ENCODE measurements at regions not wholly inside any gene's neighbourhood (a gene's known extent, or its start where the extent isn't known, plus 50 kb on each side); places are given as distances from the start of the nearest gene placed in this dataset.

DNA sequence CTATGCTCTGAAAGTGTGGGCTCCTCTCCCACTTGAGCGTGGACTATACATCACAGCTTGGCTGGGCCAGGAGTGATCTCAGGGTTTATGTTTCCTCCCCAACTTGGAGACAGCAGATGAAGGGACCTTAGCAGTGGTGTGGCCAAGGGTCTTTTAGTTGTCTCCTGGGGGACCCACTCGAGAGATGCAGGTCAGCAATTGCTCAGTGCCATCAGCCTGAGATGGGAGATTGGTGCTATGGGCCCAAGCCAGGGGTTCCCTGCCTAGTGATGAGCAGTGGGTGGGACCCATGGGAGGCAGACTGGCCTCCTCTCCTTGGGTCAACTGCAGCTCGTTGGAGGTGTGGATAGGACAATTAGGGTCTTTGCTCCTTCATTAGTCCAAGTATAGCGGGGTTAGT is 510.5 kb upstream of the FSHR start:
- TF ChIP-seq, protein P1, sequence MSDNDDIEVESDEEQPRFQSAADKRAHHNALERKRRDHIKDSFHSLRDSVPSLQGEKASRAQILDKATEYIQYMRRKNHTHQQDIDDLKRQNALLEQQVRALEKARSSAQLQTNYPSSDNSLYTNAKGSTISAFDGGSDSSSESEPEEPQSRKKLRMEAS (IDR thresholded peaks at IDR 0.05): no peak
- TF ChIP-seq CREB1 (IDR thresholded peaks at IDR 0.05; ENCODE audit: low read depth): no peak
- no peak for TF ChIP-seq TEAD4 (IDR thresholded peaks at IDR 0.05)
- TF ChIP-seq FOXM1 (IDR thresholded peaks at IDR 0.05; ENCODE audit: borderline replicate concordance, low read depth): no peak

GRCh38 chr2:49661809-49662208 is 507.5 kb upstream of the FSHR start:
- no peak for TF ChIP-seq ZBTB7A (IDR thresholded peaks at IDR 0.05; ENCODE audit: low read depth)
- no peak for TF ChIP-seq NFIC (IDR thresholded peaks at IDR 0.05)
- no peak for TF ChIP-seq TEAD4 (IDR thresholded peaks at IDR 0.05)
- TF ChIP-seq, protein P2, sequence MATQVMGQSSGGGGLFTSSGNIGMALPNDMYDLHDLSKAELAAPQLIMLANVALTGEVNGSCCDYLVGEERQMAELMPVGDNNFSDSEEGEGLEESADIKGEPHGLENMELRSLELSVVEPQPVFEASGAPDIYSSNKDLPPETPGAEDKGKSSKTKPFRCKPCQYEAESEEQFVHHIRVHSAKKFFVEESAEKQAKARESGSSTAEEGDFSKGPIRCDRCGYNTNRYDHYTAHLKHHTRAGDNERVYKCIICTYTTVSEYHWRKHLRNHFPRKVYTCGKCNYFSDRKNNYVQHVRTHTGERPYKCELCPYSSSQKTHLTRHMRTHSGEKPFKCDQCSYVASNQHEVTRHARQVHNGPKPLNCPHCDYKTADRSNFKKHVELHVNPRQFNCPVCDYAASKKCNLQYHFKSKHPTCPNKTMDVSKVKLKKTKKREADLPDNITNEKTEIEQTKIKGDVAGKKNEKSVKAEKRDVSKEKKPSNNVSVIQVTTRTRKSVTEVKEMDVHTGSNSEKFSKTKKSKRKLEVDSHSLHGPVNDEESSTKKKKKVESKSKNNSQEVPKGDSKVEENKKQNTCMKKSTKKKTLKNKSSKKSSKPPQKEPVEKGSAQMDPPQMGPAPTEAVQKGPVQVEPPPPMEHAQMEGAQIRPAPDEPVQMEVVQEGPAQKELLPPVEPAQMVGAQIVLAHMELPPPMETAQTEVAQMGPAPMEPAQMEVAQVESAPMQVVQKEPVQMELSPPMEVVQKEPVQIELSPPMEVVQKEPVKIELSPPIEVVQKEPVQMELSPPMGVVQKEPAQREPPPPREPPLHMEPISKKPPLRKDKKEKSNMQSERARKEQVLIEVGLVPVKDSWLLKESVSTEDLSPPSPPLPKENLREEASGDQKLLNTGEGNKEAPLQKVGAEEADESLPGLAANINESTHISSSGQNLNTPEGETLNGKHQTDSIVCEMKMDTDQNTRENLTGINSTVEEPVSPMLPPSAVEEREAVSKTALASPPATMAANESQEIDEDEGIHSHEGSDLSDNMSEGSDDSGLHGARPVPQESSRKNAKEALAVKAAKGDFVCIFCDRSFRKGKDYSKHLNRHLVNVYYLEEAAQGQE (IDR thresholded peaks at IDR 0.05; ENCODE audit: low read depth): no peak
- TF ChIP-seq, protein P1 (IDR thresholded peaks at IDR 0.05): no peak
- TF ChIP-seq, protein P3, sequence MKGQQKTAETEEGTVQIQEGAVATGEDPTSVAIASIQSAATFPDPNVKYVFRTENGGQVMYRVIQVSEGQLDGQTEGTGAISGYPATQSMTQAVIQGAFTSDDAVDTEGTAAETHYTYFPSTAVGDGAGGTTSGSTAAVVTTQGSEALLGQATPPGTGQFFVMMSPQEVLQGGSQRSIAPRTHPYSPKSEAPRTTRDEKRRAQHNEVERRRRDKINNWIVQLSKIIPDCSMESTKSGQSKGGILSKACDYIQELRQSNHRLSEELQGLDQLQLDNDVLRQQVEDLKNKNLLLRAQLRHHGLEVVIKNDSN (IDR thresholded peaks at IDR 0.05): no peak
- no peak for TF ChIP-seq CEBPB (IDR thresholded peaks at IDR 0.05)
- TF ChIP-seq TCF12 (IDR thresholded peaks at IDR 0.05; ENCODE audit: low read depth): no peak
- no peak for TF ChIP-seq EP300 (IDR thresholded peaks at IDR 0.05; ENCODE audit: borderline replicate concordance)
- no peak for TF ChIP-seq YY1 (IDR thresholded peaks at IDR 0.05; ENCODE audit: low read depth)
- no peak for TF ChIP-seq EGR1 (IDR thresholded peaks at IDR 0.05)
- no peak for TF ChIP-seq FOXM1 (IDR thresholded peaks at IDR 0.05; ENCODE audit: borderline replicate concordance, low read depth)
- TF ChIP-seq TAF1 (IDR thresholded peaks at IDR 0.05; ENCODE audit: low read depth): no peak
- no peak for TF ChIP-seq RAD21 (IDR thresholded peaks at IDR 0.05; ENCODE audit: low read depth)
- no peak for TF ChIP-seq CREB1 (IDR thresholded peaks at IDR 0.05; ENCODE audit: low read depth)

DNA sequence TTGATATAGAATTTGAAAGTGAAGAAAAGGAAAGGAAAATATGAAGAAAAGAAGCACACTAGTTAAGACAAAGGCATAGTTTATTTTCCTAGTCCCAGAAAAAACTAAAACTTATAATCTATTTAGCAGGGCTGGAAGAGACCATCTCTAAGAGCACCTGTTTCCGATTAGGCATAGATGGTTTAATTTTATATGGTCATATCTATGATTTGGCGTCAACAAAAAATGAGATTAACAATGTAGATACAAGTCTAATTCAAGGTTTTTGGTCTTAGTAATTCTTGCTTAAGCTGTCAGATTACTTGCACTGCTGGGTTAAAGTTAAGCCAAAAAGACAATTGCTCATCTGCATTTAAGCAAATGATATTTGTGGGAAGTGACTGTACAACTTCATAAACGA is 502.5 kb upstream of the FSHR start:
- TF ChIP-seq TEAD4 (IDR thresholded peaks at IDR 0.05) (no peak), TAF1 (IDR thresholded peaks at IDR 0.05; ENCODE audit: low read depth) (no peak), CREB1 (IDR thresholded peaks at IDR 0.05; ENCODE audit: low read depth) (no peak), YY1 (IDR thresholded peaks at IDR 0.05; ENCODE audit: low read depth) (no peak), RAD21 (IDR thresholded peaks at IDR 0.05; ENCODE audit: low read depth) (no peak)
- TF ChIP-seq, protein P1 (IDR thresholded peaks at IDR 0.05): no peak

DNA sequence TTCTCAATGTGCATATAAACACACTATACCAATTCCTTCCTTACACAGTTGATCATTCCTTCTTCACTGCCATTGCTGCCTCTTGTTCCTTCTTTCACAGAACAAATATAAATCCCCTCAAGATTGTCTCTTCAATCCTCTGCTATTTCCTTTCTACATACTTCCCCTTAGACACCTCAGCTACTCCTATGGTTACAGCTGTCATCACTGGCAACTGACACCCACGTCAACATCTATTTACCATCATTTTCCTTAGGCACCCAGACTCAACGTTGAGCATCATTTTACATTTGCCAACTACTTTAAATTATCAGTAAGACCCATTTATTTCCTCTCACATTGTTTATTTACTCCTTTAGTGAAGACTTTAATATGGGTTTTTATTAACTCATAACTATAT is 488.8 kb upstream of the FSHR start:
- no peak for TF ChIP-seq ZBTB7A (IDR thresholded peaks at IDR 0.05; ENCODE audit: low read depth)
- no peak for TF ChIP-seq TCF12 (IDR thresholded peaks at IDR 0.05; ENCODE audit: low read depth)
- TF ChIP-seq CREB1 (IDR thresholded peaks at IDR 0.05; ENCODE audit: low read depth): no peak
- no peak for TF ChIP-seq NFIC (IDR thresholded peaks at IDR 0.05)
- no peak for TF ChIP-seq RAD21 (IDR thresholded peaks at IDR 0.05; ENCODE audit: low read depth)
- TF ChIP-seq, protein P1 (IDR thresholded peaks at IDR 0.05): no peak

DNA sequence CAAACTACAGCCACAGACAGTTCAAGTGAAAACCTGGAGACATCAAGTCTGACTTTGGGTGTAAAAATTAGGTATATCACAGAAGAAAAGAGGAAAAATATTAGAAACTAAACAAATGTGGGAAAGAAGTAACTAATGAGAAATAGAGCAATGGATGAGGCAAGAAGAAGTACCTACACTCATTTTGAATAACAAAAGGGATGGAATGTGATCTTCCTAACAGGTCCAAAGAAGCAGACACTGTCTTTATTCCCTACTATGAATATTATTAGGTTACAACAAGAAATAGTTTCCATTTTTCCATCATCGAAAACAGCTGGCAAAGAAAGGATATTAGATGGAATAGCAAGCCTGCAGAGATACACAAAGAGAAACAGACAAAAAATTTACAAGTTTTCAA is 486.3 kb upstream of the FSHR start:
- TF ChIP-seq YY1 (IDR thresholded peaks at IDR 0.05; ENCODE audit: low read depth): no peak
- no peak for TF ChIP-seq TAF1 (IDR thresholded peaks at IDR 0.05; ENCODE audit: low read depth)
- TF ChIP-seq ZBTB7A (IDR thresholded peaks at IDR 0.05; ENCODE audit: low read depth): no peak
- TF ChIP-seq CEBPB (IDR thresholded peaks at IDR 0.05): no peak
- no peak for TF ChIP-seq EP300 (IDR thresholded peaks at IDR 0.05; ENCODE audit: borderline replicate concordance)
- TF ChIP-seq NFIC (IDR thresholded peaks at IDR 0.05): no peak
- no peak for TF ChIP-seq TEAD4 (IDR thresholded peaks at IDR 0.05)

GRCh38 chr2:49621016-49621415 is 466.7 kb upstream of the FSHR start:
- TF ChIP-seq, protein P1 (IDR thresholded peaks at IDR 0.05): no peak
- no peak for TF ChIP-seq EP300 (IDR thresholded peaks at IDR 0.05; ENCODE audit: borderline replicate concordance)
- TF ChIP-seq CREB1 (IDR thresholded peaks at IDR 0.05; ENCODE audit: low read depth): no peak
- no peak for TF ChIP-seq TEAD4 (IDR thresholded peaks at IDR 0.05)
- TF ChIP-seq RAD21 (IDR thresholded peaks at IDR 0.05; ENCODE audit: low read depth): no peak
- no peak for TF ChIP-seq TCF12 (IDR thresholded peaks at IDR 0.05; ENCODE audit: low read depth)
- TF ChIP-seq CEBPB (IDR thresholded peaks at IDR 0.05): no peak
- TF ChIP-seq, protein P2 (IDR thresholded peaks at IDR 0.05; ENCODE audit: low read depth): no peak
- TF ChIP-seq FOXM1 (IDR thresholded peaks at IDR 0.05; ENCODE audit: borderline replicate concordance, low read depth): no peak
- TF ChIP-seq ZBTB7A (IDR thresholded peaks at IDR 0.05; ENCODE audit: low read depth): no peak
